GF-D8 (cell line): ENCODE measurements at regions not wholly inside any gene's neighbourhood (a gene's known extent, or its start where the extent isn't known, plus 50 kb on each side); places are given as distances from the start of the nearest gene placed in this dataset.
A peak's percentile ranks its signal among the peaks of the same experiment; 100 is the strongest.

Experiments
- DNase-seq: peaks from one replicate; lab custom pipeline; 2025; lab: John Stamatoyannopoulos, UW

- DNase-seq: no peak
Observed at GRCh38 chr2:144242311-144242710, 277.6 kb downstream of the ZEB2 start.

- DNase-seq: no peak
Observed at GRCh38 chr2:144241801-144242200, 278.1 kb downstream of the ZEB2 start.

GRCh38 chr2:144240656-144241339 is 279.1 kb downstream of the ZEB2 start:
- DNase-seq: no peak

- no peak for DNase-seq
Observed at GRCh38 chr2:144239726-144240125, 280.2 kb downstream of the ZEB2 start.

- no peak for DNase-seq
Observed at GRCh38 chr2:144239306-144239705, 280.6 kb downstream of the ZEB2 start.

- peak; percentile 58 for DNase-seq
Observed at GRCh38 chr2:144237830-144238627, 281.9 kb downstream of the ZEB2 start.

- no peak for DNase-seq
Observed at GRCh38 chr2:144237108-144237507, 282.8 kb downstream of the ZEB2 start.

- no peak for DNase-seq
Observed at GRCh38 chr2:144235050-144235449, 284.9 kb downstream of the ZEB2 start.

GRCh38 chr2:144234542-144234871 is 285.4 kb downstream of the ZEB2 start:
- DNase-seq: peak; percentile 15

- no peak for DNase-seq
Observed at GRCh38 chr2:144233733-144234541, 286.0 kb downstream of the ZEB2 start.

- no peak for DNase-seq
Observed at GRCh38 chr2:144233317-144233716, 286.6 kb downstream of the ZEB2 start.

GRCh38 chr2:144230448-144231085 is 289.4 kb downstream of the ZEB2 start:
- peak; percentile 16 for DNase-seq

GRCh38 chr2:144230033-144230432 is 289.9 kb downstream of the ZEB2 start:
- no peak for DNase-seq

- no peak for DNase-seq
Observed at GRCh38 chr2:144229296-144229695, 290.6 kb downstream of the ZEB2 start.

- no peak for DNase-seq
Observed at GRCh38 chr2:144227427-144228105, 292.4 kb downstream of the ZEB2 start.

GRCh38 chr2:144225076-144225475 is 294.8 kb downstream of the ZEB2 start:
- DNase-seq: no peak

GRCh38 chr2:144224472-144224871 is 295.4 kb downstream of the ZEB2 start:
- DNase-seq: no peak

GRCh38 chr2:144219979-144220378 is 299.9 kb downstream of the ZEB2 start:
- DNase-seq: no peak

GRCh38 chr2:144217853-144218633 is 301.9 kb downstream of the ZEB2 start:
- DNase-seq: no peak

GRCh38 chr2:144215701-144216675 is 303.9 kb downstream of the ZEB2 start:
- no peak for DNase-seq
